Gastrocnemius medialis (tissue), 4 donors: ENCODE measurements at regions not wholly inside any gene's neighbourhood (a gene's known extent, or its start where the extent isn't known, plus 50 kb on each side); places are given as distances from the start of the nearest gene placed in this dataset.

Source experiments
- CTCF ChIP-seq, 5 experiments: fragments of 450-650 bp in 3 of 5; fragments of 200-600 bp in 2 of 5; sonication (generic) in 2 of 5; IDR thresholded peaks in 4 of 5; conservative IDR thresholded peaks in 1 of 5; 1 replicate in 4 of 5; 2 replicates in 1 of 5; pipeline ENCODE4 v1.5.1; 2016 to 2019; ENCODE audit warnings: antibody characterized with exemption in 5 of 5, mild to moderate bottlenecking in 3 of 5, moderate library complexity in 3 of 5
- POLR2A ChIP-seq, 2 donors: fragments of 450-650 bp; IDR thresholded peaks; one replicate each; pipeline ENCODE4 v1.6.1; 2017; ENCODE audit warnings: antibody characterized with exemption in 2 of 2, mild to moderate bottlenecking in 2 of 2, moderate library complexity in 2 of 2

DNA sequence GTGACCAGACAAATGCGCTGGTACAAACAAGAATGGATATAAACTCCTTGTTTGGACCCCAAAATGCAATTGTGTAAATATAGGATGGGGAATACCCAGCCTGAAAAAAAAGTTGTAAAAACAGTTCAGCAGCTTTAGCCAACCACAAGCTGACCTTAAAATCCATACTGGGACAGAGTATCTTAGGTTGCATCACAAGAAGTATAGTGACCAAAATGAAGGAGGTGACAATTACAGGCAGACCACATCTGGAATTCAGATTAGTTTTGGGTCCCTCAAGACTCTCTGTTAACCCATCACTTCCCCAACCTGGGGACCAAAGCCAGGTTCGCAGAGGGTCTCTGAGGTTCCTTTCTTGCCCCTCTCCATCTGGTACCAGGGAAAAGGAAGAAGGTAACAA is 115.9 kb upstream of the PRR20G start:
- TF ChIP-seq CTCF (IDR thresholded peaks at IDR 0.05 in 4 of 5, conservative IDR thresholded peaks at IDR 0.05 in 1 of 5) (no peak), POLR2A (IDR thresholded peaks at IDR 0.05) (no peak)
